Activated CD4-positive, alpha-beta T cell treated with anti-CD3 and anti-CD28 coated beads, Interleukin-2, amount 10 ng/mL, durations not matched to agents 24 days and 14 days (primary cell): ENCODE measurements at regions not wholly inside any gene's neighbourhood (a gene's known extent, or its start where the extent isn't known, plus 50 kb on each side); places are given as distances from the start of the nearest gene placed in this dataset.

Experiments used
- DNase-seq: peaks from one replicate; pipeline ENCODE4 v3.0.0; 2022
- H3K27ac Mint-ChIP-seq: one replicate; pipeline ENCODE4 v1.8.0; 2022; ENCODE audit warnings: mild to moderate bottlenecking, mixed read lengths
- H3K27me3 Mint-ChIP-seq: one replicate; pipeline ENCODE4 v1.8.0; 2022; ENCODE audit warnings: mixed read lengths
- H3K36me3 Mint-ChIP-seq: one replicate; pipeline ENCODE4 v1.8.0; 2022; ENCODE audit warnings: low read depth, mild to moderate bottlenecking, mixed read lengths
- H3K4me1 Mint-ChIP-seq: one replicate; pipeline ENCODE4 v1.8.0; 2021; ENCODE audit warnings: mixed read lengths
- H3K4me3 Mint-ChIP-seq: one replicate; pipeline ENCODE4 v1.8.0; 2022; ENCODE audit warnings: mild to moderate bottlenecking, moderate library complexity, mixed read lengths
- H3K9me3 Mint-ChIP-seq: one replicate; pipeline ENCODE4 v1.8.0; 2021; ENCODE audit warnings: mixed read lengths
- intact Hi-C: fragments of 100-400 bp; cut with micrococcal nuclease; formaldehyde crosslinking; loops from one replicate; pipeline ENCODE4 v1.15.1; 2023

- Mint-ChIP-seq H3K27ac (no peak overlapping the region), H3K9me3 (no peaks in the 10 kb centered on the region), H3K4me1 (no peaks in the 10 kb centered on the region), H3K27me3 (no peaks in the 10 kb centered on the region), H3K4me3 (no peak overlapping the region), H3K36me3 (no peaks in the 10 kb centered on the region)
- no peak for DNase-seq
- intact Hi-C loops = no loop called here
Observed at GRCh38 chr13:105389373-105389772, 1146.1 kb downstream of the EFNB2 start.

- intact Hi-C loops = no loop called here
- DNase-seq = no peak
- no peak overlapping the region for H3K4me3 Mint-ChIP-seq
- H3K4me1 Mint-ChIP-seq = no peaks in the 10 kb centered on the region
- H3K27me3 Mint-ChIP-seq = no peaks in the 10 kb centered on the region
- H3K36me3 Mint-ChIP-seq = no peaks in the 10 kb centered on the region
- no peaks in the 10 kb centered on the region for H3K9me3 Mint-ChIP-seq
- H3K27ac Mint-ChIP-seq = no peak overlapping the region
Observed at GRCh38 chr13:105377452-105377851, 1158.0 kb downstream of the EFNB2 start.

GRCh38 chr13:105370011-105370650 lies 1165.3 kb downstream of the EFNB2 start:
- Mint-ChIP-seq H3K9me3 (no peaks in the 10 kb centered on the region), H3K27ac (no peak overlapping the region), H3K27me3 (no peaks in the 10 kb centered on the region), H3K4me1 (no peaks in the 10 kb centered on the region), H3K4me3 (no peak overlapping the region), H3K36me3 (no peaks in the 10 kb centered on the region)
- DNase-seq = no peak
- intact Hi-C loops = no loop called here

- H3K36me3 Mint-ChIP-seq = no peaks in the 10 kb centered on the region
- no peaks in the 10 kb centered on the region for H3K27me3 Mint-ChIP-seq
- no peak for DNase-seq
- no peak overlapping the region for H3K4me3 Mint-ChIP-seq
- H3K4me1 Mint-ChIP-seq = no peaks in the 10 kb centered on the region
- no peaks in the 10 kb centered on the region for H3K9me3 Mint-ChIP-seq
- intact Hi-C loops = no loop called here
- no peak overlapping the region for H3K27ac Mint-ChIP-seq
Observed at GRCh38 chr13:105368781-105369180, 1166.7 kb downstream of the EFNB2 start.

GRCh38 chr13:105365831-105366230 lies 1169.6 kb downstream of the EFNB2 start:
- no peak overlapping the region for H3K4me3 Mint-ChIP-seq
- H3K27ac Mint-ChIP-seq = no peak overlapping the region
- DNase-seq = no peak
- no peaks in the 10 kb centered on the region for H3K9me3 Mint-ChIP-seq
- H3K27me3 Mint-ChIP-seq = no peaks in the 10 kb centered on the region
- H3K4me1 Mint-ChIP-seq = no peaks in the 10 kb centered on the region
- intact Hi-C loops = no loop called here
- H3K36me3 Mint-ChIP-seq = no peaks in the 10 kb centered on the region

- Mint-ChIP-seq H3K27me3 (no peaks in the 10 kb centered on the region), H3K4me3 (no peak overlapping the region), H3K9me3 (no peaks in the 10 kb centered on the region), H3K4me1 (no peaks in the 10 kb centered on the region), H3K27ac (no peak overlapping the region), H3K36me3 (no peaks in the 10 kb centered on the region)
- no peak for DNase-seq
- intact Hi-C loops = no loop called here
Observed at GRCh38 chr13:105365021-105365550, 1170.4 kb downstream of the EFNB2 start.

GRCh38 chr13:105364191-105364590 lies 1171.3 kb downstream of the EFNB2 start:
- Mint-ChIP-seq H3K9me3 (no peaks in the 10 kb centered on the region), H3K27me3 (no peaks in the 10 kb centered on the region), H3K4me3 (no peak overlapping the region), H3K4me1 (no peaks in the 10 kb centered on the region), H3K36me3 (no peaks in the 10 kb centered on the region), H3K27ac (no peak overlapping the region)
- intact Hi-C loops = no loop called here
- DNase-seq = no peak

- no peaks in the 10 kb centered on the region for H3K27me3 Mint-ChIP-seq
- no peaks in the 10 kb centered on the region for H3K36me3 Mint-ChIP-seq
- no peaks in the 10 kb centered on the region for H3K4me1 Mint-ChIP-seq
- no peaks in the 10 kb centered on the region for H3K9me3 Mint-ChIP-seq
- DNase-seq = no peak
- H3K27ac Mint-ChIP-seq = no peak overlapping the region
- no peak overlapping the region for H3K4me3 Mint-ChIP-seq
- intact Hi-C loops = no loop called here
Observed at GRCh38 chr13:105363261-105364190, 1171.9 kb downstream of the EFNB2 start.

- Mint-ChIP-seq H3K36me3 (no peaks in the 10 kb centered on the region), H3K27me3 (no peaks in the 10 kb centered on the region), H3K27ac (no peak overlapping the region), H3K4me3 (no peak overlapping the region), H3K4me1 (no peaks in the 10 kb centered on the region), H3K9me3 (no peaks in the 10 kb centered on the region)
- intact Hi-C loops = no loop called here
- DNase-seq = no peak
Observed at GRCh38 chr13:105353654-105354053, 1181.8 kb downstream of the EFNB2 start.

GRCh38 chr13:105349082-105349723 lies 1186.3 kb downstream of the EFNB2 start:
- intact Hi-C loops = no loop called here
- Mint-ChIP-seq H3K4me3 (no peak overlapping the region), H3K36me3 (no peaks in the 10 kb centered on the region), H3K4me1 (no peaks in the 10 kb centered on the region), H3K9me3 (no peaks in the 10 kb centered on the region), H3K27ac (no peak overlapping the region), H3K27me3 (no peaks in the 10 kb centered on the region)
- no peak for DNase-seq

- H3K4me3 Mint-ChIP-seq = no peak overlapping the region
- no peaks in the 10 kb centered on the region for H3K27me3 Mint-ChIP-seq
- intact Hi-C loops = no loop called here
Observed at GRCh38 chr13:105346141-105346775, 1189.2 kb downstream of the EFNB2 start.

GRCh38 chr13:105345730-105346129 lies 1189.7 kb downstream of the EFNB2 start:
- no peaks in the 10 kb centered on the region for H3K36me3 Mint-ChIP-seq
- H3K27ac Mint-ChIP-seq = no peak overlapping the region
- H3K4me1 Mint-ChIP-seq = no peaks in the 10 kb centered on the region
- intact Hi-C loops = no loop called here
- H3K27me3 Mint-ChIP-seq = no peaks in the 10 kb centered on the region
- H3K9me3 Mint-ChIP-seq = no peaks in the 10 kb centered on the region
- no peak for DNase-seq
- no peak overlapping the region for H3K4me3 Mint-ChIP-seq

More at GRCh38 chr13:105346141-105346775, 1189.2 kb downstream of the EFNB2 start:
- no peaks in the 10 kb centered on the region for H3K36me3 Mint-ChIP-seq
- H3K27ac Mint-ChIP-seq = no peak overlapping the region
- H3K4me1 Mint-ChIP-seq = no peaks in the 10 kb centered on the region
- no peaks in the 10 kb centered on the region for H3K9me3 Mint-ChIP-seq
- DNase-seq = no peak

- intact Hi-C loops = no loop called here
- H3K27me3 Mint-ChIP-seq = no peaks in the 10 kb centered on the region
- no peaks in the 10 kb centered on the region for H3K9me3 Mint-ChIP-seq
Observed at GRCh38 chr13:105345131-105345530, 1190.3 kb downstream of the EFNB2 start.

More at GRCh38 chr13:105345131-105345530, 1190.3 kb downstream of the EFNB2 start:
- H3K36me3 Mint-ChIP-seq = no peaks in the 10 kb centered on the region
- no peak overlapping the region for H3K27ac Mint-ChIP-seq
- no peak for DNase-seq
- no peaks in the 10 kb centered on the region for H3K4me1 Mint-ChIP-seq
- no peak overlapping the region for H3K4me3 Mint-ChIP-seq
